GM20000 (cell line): ENCODE measurements at regions not wholly inside any gene's neighbourhood (a gene's known extent, or its start where the extent isn't known, plus 50 kb on each side); places are given as distances from the start of the nearest gene placed in this dataset.

Experiments used
- DNase-seq: peaks from one replicate; pipeline ENCODE4 v3.0.0; 2012; ENCODE audit warnings: low spot score
- CTCF ChIP-seq: IDR thresholded peaks from 2 replicates; pipeline ENCODE4 v1.5.1; 2012; ENCODE audit warnings: mild to moderate bottlenecking, control low read depth; ENCODE audit errors: extremely low read depth, missing control alignments

- DNase-seq, result no peak
- TF ChIP-seq CTCF, result no peak
Observed at GRCh38 chr1:239537795-239538194, 151.4 kb downstream of the CHRM3 start.

GRCh38 chr1:239538239-239538988, 152.0 kb downstream of the CHRM3 start:
- DNase-seq, result no peak
- TF ChIP-seq CTCF, result no peak

GRCh38 chr1:239539051-239539450, 152.7 kb downstream of the CHRM3 start:
- DNase-seq, result no peak
- TF ChIP-seq CTCF, result no peak

- no peak for DNase-seq
- TF ChIP-seq CTCF, result no peak
Observed at GRCh38 chr1:239539812-239540211, 153.4 kb downstream of the CHRM3 start.

- no peak for DNase-seq
Observed at GRCh38 chr1:239543873-239544272, 157.5 kb downstream of the CHRM3 start.

GRCh38 chr1:239545466-239545865, 159.1 kb downstream of the CHRM3 start:
- TF ChIP-seq CTCF, result no peak
- no peak for DNase-seq

More at GRCh38 chr1:239543873-239544272, 157.5 kb downstream of the CHRM3 start:
- no peak for TF ChIP-seq CTCF

- no peak for DNase-seq
- no peak for TF ChIP-seq CTCF
Observed at GRCh38 chr1:239547987-239548386, 161.6 kb downstream of the CHRM3 start.
